ENCODE measurements at regions not wholly inside any gene's neighbourhood (a gene's known extent, or its start where the extent isn't known, plus 50 kb on each side); places are given as distances from the start of the nearest gene placed in this dataset.

DNA sequence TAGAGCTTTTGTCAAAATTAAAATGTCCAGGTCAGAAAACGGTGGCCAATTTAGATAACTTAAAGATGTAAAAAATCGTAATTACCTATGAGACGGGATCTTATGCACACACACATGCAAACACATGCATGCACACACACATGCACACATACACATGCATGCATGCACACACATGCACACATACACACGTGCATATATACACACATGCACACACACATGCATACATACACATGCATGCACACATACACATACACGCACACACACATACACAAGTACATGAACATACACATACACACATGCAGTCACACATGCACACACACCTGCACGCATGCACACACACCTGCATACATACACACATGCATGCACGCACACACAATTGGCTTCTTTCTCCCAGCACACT lies 362.0 kb downstream of the IRX1 start:
- DNase-seq (ENCODE audit: low read depth) = no peak

- no peak for DNase-seq (ENCODE audit: low read depth)
These were observed 362.8 kb downstream of the IRX1 start for GRCh38 chr5:3958389-3958788.

DNA sequence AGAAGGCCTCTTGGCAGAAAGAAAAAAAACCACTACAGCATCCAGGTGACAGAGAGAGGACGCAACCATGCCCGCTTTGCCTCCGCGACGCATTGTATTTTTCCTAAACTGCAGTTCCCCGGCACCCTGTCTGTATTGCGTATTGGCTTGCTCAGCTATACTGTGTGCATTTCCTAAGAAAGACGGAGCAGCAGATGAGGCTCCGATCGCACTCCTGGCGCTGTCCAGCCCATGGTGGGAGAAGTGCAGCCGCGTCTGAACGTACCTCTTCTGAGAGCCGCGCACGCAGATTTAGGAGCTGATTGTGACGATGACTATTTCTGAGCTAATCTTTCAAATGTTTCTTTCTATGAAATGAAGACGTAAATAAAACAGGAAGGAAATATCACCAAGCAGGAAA lies 366.5 kb downstream of the IRX1 start:
- DNase-seq (ENCODE audit: low read depth) = no peak

DNA sequence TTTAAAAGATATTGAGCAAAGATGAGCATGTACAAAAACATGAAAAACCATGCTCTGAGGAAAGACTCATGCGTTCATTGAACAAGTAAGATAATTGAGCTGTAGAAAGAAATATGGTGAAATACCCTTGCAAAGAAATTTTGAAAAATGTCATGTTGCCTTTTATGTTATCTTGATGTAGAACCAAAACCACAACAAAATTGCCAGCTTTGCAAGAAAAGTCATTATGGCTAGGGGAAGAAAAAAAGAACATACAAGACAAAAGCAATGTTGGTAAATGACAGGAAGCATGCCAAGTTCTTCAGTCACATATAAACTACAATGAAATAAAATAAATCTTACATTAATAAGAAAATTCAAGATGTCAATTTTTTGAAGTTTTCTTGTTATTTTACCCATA lies 368.0 kb downstream of the IRX1 start:
- no peak for DNase-seq (ENCODE audit: low read depth)

GRCh38 chr5:3980156-3980555 lies 384.5 kb downstream of the IRX1 start:
- DNase-seq (ENCODE audit: low read depth) = no peak

GRCh38 chr5:3987867-3988266 lies 392.2 kb downstream of the IRX1 start:
- DNase-seq (ENCODE audit: low read depth) = no peak

- no peak for DNase-seq (ENCODE audit: low read depth)
These were observed 398.3 kb downstream of the IRX1 start for GRCh38 chr5:3993856-3994473.

DNA sequence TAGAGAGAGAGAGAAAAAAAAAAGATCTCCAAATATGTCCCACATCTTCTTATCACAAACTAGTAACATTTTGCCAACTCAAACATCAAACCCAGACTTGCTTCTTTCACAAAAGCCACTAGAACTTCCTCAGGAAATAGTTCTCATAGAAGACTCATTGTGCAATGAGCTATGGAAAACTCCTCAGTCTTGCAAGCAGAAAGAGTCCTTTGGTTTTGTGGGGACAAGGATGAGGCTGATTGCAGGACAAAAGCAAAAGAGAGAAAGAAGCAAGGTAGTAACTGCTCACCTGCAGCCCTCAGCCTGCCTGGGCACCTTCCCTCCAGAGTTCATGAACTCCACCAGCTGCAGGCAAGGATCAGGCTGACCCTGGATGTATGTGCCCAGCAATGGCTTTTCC lies 399.0 kb downstream of the IRX1 start:
- no peak for DNase-seq (ENCODE audit: low read depth)

DNA sequence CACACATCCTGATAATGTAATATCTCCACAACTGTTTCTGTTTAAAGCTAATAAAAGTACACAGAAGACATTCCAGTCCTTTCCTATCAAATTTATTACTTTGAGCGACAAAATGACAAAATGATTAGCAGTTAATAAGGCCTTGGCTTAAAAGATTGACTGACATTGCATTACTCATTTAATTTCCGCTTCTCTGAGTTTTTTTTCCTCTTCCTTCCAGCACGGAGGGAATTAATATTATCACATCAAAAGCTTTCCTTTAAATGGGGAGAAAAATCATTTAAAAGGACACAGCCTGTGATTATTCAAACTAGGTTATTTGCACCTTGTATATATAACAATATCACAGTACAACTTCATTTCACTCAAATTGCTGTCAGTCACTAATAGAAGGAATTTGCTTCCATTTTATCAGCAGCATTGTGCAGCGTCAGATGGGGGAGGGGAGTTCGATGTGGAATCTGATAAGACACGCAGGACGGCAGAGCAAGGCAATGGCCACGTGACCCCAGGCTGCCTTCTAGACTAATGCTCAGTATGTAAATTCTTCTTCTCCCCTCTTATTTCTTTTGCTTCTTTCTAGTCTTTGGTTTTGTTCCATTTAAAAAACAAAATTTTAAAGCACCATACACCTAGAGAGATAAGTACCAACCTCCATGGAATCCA lies 400.5 kb downstream of the IRX1 start:
- DNase-seq (ENCODE audit: low read depth) = no peak

DNA sequence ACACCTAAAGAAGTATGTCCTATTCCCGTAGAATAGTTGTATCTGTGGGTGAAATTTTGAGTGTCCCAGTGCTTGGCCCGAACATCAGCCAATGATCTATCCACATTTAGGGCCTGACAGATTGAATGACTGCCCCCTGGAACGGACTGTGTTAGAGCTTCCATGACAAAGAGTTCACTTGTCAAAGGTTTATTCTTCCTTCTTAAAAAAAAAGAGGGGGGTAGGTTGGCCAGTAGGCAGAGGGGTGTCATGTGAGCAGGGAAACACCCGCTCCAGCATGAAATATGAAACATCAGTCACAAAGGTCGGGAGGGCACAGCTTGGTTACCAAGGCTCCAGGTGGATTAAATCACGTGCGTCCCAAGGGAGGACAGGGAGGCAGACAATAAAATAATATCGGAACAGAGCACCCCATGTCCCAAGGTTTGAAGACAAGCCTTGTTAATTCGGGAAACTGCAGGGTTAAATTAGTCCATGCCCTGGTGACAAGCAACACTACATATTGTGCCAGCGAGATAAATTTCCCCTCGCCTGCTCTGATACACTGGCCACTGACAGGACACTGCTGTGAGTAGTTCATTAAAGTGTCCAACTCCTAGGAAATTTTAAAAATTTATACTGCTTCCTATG lies 401.2 kb downstream of the IRX1 start:
- no peak for DNase-seq (ENCODE audit: low read depth)

- no peak for DNase-seq (ENCODE audit: low read depth)
These were observed 402.0 kb downstream of the IRX1 start for GRCh38 chr5:3997670-3998069.

- no peak for DNase-seq (ENCODE audit: low read depth)
These were observed 404.3 kb downstream of the IRX1 start for GRCh38 chr5:3999929-4000328.

DNA sequence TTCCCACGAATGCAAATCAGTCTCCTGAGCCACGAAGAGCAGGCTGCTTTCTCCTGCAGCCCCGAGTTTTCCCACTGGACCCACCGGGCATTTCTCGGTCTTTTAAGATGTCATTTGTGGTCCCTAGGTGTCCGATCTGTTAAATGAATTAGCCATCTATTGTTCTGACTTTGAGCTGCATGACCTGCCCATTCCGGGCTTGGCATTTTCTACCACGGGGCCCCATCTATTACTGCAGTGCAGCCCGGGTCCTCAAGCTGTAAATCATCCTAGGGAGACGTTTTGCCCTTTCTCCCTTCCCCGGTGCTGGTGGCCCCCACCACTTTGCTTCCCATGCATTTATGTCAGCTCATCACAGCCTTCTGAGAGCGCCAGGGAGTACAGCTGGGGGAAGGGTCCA lies 405.4 kb downstream of the IRX1 start:
- DNase-seq (ENCODE audit: low read depth) = no peak

DNA sequence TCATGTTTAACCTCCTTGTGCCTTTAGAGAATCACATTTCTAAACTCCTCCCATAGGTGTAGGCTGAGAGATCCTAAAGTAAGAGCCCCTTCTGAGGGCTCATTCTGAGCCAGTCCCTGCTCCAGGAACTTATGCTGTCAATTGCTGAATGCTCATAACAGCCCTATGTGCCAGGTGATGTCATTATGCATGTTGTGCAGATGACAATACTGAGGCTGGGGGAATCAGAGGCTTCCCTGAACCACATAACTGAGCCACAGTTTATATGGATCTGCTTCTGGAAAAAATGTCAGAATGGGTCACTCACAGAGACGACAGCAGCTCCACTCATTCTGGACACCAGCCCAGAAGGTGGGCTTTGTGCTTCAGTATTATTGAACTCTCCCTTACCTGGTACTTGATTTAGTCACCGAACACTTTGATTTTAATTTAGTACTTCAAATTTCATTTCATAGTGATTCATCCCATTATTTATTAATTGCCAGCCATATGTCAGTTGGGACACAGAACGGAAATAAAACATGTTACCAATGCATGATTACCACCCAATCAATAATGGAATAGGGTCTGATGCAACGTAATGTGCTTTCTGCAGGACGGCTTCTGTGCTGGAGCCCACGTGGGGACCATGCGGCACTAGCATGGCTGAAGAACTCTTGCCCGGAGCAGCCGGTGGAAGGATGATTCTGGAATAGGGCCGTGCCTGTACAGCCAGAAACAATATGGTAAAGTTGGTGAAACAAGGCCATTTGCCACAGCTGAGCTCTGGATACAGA lies 406.3 kb downstream of the IRX1 start:
- DNase-seq (ENCODE audit: low read depth) = no peak

DNA sequence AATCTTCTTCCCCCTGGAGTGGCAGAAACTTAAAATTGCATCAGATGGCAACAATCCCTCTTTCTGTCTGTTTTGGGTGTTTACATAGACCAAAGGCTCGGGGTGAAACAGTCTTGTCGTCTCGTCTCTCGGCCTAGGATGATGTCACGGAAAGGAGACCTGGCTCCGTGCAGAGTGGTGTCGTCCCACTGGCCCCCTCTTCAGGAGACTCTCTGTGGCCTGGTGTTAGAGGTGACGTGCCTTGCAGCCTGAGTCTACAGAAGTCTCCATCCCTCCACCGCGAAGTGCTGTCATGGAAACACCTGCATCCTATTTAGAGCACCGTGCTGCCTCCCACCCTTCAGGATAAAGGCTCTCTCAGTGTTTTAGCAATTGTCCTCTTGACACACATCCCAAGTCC lies 409.7 kb downstream of the IRX1 start:
- DNase-seq (ENCODE audit: low read depth) = no peak

DNA sequence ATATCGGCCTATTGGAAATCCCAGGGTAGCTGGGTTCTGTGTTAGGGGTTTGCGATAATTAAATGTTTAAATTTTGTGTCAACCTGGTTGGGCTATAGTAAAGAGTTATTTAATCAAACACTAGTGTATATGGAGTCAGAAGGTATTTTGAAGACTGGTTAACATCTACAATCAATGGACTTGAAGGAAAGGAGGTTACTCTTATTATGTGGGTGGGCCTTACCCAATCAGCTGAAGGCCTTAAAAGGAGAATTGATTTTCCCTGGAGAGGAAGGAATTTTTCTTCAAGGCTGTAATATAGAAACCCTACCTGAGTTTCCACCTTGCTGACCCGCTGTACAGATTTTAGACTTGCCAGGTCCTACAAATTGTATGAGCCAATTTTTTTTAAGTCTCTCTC lies 411.4 kb downstream of the IRX1 start:
- DNase-seq (ENCODE audit: low read depth) = no peak

GRCh38 chr5:4011943-4012342 lies 416.3 kb downstream of the IRX1 start:
- no peak for DNase-seq (ENCODE audit: low read depth)

DNA sequence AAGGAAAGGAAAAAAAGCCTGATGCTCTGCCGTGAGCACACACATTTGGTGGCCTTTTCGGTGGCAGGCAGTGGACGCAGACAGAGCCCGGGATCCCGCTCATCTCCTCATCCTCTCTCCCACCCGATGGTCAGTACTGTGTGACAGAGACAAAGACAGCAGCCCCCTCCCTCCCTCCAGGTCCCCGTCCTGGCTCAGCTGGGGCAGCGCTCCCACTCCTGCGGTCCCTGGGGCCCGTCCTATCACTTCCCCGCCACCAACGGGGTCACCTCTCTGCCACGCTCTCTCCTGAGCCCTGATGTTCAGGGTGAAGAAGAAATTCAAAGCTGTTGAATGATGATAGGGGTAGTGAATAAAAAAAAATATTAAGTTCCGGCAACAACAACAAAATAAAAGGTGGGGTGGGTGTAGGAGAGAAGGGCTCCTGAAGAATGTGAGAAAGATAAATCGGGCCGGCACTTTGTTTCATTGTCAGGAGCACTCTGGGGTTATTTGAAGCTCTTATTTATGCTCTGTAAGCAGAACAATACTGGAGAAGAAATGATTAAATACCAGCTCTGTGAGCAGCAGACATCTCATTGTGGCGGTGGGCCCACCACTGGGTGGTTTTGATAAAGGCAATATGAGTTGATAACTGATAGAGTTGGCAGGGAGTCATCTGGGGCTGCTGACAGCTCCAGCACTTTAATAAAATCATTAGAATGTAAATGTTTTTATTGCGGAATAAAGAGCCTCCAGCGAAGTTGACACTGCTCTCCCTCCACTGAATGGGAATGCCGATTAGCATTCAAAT lies 417.7 kb downstream of the IRX1 start:
- no peak for DNase-seq (ENCODE audit: low read depth)

- DNase-seq (ENCODE audit: low read depth) = no peak
These were observed 420.1 kb downstream of the IRX1 start for GRCh38 chr5:4015709-4016108.

GRCh38 chr5:4017076-4017803 lies 421.6 kb downstream of the IRX1 start:
- DNase-seq (ENCODE audit: low read depth) = no peak

- no peak for DNase-seq (ENCODE audit: low read depth)
These were observed 422.4 kb downstream of the IRX1 start for GRCh38 chr5:4018007-4018406.

All from EH (cell line).